Sciatic nerve (tissue), 2 donors: ENCODE measurements at regions not wholly inside any gene's neighbourhood (a gene's known extent, or its start where the extent isn't known, plus 50 kb on each side); places are given as distances from the start of the nearest gene placed in this dataset.

ENCODE experiments used
- ATAC-seq: fragments of 200-7000 bp; cut with Tn5 transposase; one replicate; pipeline ENCODE4 v1.9.1; 2020; ENCODE audit warnings: mild to moderate bottlenecking, moderate library complexity
- DNase-seq: peaks from one replicate; pipeline ENCODE4 v3.0.0-alpha.2; 2020; ENCODE audit warnings: low spot score
- intact Hi-C: fragments of 100-400 bp; cut with DNase I; formaldehyde crosslinking; loops from one replicate; pipeline ENCODE4 v1.14.2; 2022
- donor health status: DM: no; HTN: no; CAD: no.
- donor health status: DM: no; HTN: no; CAD: no.

DNA sequence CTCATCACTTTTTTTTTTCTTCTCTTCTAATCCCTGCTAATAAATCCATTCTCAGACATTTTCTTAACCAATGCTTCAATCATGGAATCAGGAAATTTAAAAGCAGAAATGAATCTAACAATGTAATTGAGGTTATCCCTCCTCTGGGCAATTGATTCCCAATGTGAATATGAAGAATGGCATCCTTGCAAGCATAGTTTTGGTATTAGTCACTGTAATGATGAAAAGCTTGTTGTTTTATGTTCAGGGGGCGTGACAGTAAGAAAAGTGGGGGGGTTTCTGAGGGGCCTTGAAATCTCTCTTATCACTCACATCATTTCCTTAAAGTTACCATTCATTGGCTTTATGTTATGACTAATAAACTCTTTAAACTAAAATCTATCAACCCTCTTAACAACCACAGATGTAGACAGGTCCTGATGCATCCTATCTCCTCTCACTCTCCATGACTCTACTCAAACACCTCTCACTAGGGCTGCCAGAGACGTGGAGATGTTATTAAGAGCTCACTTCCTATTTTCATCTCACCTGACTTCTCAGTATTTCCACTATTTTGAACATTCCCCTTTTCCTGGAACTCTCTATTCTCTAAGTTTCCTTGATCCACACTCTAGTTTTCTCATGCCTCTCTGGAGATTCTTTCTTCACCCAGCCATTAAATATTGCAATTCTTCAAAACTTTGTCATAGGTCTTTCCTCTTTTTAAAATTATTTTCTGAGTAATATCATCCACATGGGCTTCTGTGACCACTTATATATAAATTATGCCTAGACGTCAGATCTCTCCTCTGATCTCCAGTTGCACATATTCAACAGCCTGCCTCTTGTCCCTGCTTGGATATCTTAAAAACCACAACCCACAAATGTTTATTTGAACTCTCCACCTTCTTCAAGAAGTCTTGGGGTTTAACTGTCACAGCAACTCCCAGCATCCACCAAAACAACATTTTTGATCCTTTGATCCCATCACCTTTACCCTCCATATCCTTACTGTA lies 332.9 kb downstream of the CDH2 start:
- intact Hi-C loops = no loop called here
- DNase-seq (no peak), ATAC-seq (no peak)

DNA sequence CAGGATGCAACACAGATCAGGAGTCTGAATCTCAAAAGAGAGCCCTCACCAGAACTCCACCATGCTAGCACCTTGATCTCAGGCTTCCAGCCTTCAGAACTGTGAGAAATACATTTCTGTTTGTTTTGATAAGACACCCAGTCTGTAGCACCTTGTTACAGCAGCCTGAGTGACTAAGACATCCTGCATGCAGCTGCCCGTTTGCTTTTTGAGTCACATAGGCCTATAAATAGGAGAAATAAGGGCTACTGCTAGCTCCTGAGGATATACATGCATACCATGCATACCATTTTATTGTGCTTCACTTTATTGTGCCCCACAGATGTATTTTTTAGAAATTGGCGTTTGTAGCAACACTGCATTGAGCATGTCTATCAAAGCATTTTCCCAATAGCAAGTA lies 337.8 kb downstream of the CDH2 start:
- no peak for DNase-seq
- intact Hi-C loops = no loop called here
- no peak for ATAC-seq

DNA sequence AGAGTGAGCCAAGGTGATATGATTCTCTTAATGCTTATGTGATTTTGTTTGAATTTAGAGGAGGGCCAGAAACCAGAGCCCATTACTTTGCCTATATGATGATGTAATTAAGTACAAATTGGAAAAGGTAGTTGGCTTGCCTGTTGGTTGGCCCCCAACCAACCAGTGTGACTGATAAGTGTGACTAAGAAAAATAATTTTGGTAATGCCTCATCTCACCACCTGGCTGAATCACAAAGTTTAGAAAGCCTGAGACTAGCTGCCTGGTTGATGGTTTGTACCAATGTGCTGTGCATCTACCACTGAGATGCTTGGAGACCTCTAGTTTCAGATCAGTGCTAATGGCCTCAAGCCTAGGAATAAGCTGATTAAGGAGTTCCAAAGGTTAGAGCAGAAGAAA lies 338.7 kb downstream of the CDH2 start:
- intact Hi-C loops = no loop called here
- no peak for DNase-seq
- ATAC-seq = no peak

DNA sequence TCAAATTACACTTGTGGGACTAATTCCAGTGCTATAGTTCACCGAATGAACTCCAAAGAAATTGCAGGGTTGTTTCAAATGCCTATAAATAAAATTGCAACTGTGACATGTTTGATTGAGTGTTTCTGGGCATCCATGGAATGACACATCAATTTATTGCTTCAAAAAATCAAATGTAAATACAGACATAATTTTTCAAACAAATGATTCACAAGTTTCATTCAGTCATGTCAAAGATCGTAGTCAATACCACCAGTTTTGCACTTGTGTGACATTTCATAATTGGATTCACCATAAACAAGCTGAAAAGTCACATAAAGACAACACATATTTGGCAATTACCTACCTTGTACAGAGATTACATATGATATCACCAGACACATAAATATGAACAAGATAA lies 350.8 kb downstream of the CDH2 start:
- DNase-seq = no peak
- intact Hi-C loops = no loop called here
- no peak for ATAC-seq

DNA sequence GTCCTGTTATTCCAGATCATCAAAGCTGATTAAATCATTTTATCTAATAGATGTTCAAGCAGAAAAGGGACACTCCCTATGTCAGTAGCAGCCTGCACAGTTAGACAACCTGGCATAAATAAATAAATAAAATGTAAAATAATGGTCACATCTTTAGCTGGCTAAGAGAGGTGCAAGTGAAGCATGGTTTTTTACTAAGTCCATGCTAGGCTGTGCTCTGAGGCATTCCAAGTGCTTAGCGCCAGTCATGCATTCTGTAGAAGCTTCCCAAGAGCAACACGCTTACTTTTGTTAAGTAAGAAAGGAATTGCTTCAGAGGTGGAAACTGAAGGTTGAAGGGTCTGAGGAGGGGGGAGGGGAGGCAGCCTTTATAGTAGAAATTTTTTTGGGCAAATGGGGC lies 351.2 kb downstream of the CDH2 start:
- intact Hi-C loops = no loop called here
- no peak for DNase-seq

DNA sequence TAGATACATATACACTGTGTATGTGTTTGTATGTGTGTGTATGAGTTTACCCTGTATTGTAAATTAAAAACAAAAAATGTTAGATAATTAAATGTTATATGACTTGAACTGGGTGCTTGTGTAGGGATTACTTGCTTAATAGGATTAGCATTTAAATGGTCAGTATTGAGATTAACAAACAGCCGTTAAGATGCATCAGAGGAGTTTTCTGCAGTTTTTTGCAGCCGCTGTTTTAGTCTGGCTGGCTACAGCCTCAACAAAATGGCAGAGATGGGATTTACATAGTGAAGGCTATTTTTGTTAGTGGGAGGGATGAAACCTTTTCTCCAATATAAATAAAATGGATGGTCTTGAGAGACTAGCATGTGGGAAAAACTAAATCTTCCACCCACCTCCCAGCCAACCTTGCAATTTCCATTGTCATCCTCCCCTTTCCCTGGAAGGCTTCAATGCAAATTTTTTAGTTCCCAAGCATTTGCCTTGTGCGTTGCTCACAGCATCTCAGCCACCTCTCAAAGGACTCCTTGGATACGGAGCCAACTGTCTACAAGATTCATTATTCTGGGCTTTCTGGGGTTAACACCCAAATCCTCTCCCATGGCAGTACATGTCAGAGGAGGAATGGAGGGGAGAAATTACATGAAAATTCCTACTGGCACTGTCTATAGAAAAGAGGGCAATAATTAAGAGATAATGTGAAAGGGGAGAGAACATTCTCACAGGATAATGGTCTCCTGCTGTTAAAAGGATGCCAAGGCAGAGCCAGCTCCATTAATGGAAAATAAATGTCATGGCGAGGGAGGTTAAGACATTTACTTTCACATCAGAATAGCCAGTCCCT lies 351.9 kb downstream of the CDH2 start:
- ATAC-seq (no peak), DNase-seq (no peak)
- intact Hi-C loops = no loop called here

More for the DNA sequence above, 351.2 kb downstream of the CDH2 start:
- ATAC-seq = no peak

DNA sequence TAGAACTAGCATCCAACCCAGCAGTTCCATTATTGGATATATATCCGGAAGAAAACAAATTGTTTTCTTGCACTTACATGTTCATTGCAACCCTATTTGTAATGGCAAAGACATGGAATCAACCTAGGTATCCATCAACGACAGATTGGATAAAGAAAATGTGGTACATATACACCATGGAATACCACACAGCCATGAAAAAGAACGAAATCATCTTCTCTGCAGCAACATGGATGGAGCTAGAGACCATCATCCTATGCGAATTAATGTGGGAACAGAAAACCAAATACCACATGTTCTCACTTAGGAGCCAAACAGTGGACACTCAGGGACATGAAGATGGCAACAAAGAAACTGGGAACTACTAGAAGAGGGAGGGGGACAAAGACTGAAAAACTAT lies 352.7 kb downstream of the CDH2 start:
- intact Hi-C loops = no loop called here
- no peak for ATAC-seq

DNA sequence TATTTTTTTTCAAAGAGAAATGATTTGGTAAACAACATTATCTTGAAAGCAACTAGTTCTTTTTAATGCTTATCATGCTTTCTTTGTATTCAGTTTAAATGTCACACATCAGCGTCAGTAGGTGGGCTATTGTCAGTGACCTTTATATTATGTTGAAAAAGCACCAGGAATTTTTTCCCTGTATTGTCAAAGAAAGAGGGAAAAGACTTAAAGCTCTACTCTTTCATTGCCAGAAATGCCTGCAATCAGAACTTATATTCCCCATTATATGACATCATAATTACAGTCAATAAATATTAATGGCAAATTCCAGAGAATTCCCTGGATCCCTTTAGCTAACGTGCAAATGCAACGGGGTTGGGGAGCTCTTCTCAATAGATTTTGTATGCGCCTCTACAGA lies 353.9 kb downstream of the CDH2 start:
- intact Hi-C loops = no loop called here
- ATAC-seq = no peak

More for the DNA sequence above, 352.7 kb downstream of the CDH2 start:
- no peak for DNase-seq

DNA sequence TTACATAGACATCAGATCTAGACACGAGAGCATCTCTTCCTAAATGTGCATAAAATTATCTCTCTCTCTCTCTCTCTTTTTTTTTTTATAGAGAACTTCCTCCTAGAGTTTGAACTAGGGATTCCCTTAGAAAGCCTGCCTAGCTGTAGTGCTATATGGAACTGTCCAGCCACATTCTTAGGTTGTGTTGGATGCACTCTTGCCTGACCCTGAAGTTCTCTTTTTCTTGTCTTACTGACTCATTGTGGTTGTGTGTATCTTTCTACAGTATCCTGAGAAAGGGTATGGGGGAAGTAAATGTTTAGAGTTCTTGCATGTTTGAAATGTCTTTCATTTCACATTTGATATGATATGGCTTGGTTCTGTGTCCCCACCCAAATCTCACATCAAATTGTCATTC lies 368.2 kb downstream of the CDH2 start:
- intact Hi-C loops = no loop called here
- ATAC-seq = no peak
- DNase-seq = no peak

More for the DNA sequence above, 353.9 kb downstream of the CDH2 start:
- no peak for DNase-seq

DNA sequence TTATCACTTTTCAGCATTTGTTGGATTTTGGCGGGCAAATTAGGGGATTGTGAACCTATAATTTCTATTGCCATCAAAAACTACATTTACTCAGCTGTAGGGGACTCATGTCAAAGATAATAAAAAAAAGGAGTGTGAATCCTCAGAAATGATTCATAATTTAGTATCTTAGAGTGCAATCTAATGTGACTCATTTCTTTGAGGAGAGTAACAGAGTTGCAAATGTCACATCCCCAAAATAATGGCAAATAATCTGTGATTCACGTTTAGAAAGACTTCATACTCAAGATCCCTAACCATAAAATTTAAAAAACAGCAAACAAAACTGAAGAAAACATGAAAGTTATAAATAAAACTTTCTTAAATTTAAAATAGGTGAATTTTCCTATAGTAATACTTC lies 373.0 kb downstream of the CDH2 start:
- ATAC-seq (no peak), DNase-seq (no peak)
- intact Hi-C loops = no loop called here

DNA sequence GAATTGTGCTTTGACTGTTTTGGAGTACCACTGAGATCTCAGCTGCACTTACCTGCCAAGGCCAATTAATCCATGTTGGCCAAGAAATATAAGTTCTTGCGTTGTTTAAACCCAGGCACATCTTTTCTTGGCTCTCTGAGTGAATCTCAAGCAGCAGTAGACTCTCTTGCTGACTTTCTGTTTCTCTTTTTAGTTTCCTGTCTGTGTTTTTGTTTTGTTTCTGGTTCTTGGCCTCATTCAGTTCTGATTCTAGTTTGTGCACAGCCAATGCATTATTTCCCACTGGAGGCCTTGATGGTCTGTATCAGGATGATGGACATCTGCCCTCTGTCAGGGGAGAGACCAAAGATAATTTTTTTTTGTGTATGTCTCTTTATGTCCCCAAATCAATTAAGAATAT lies 379.4 kb downstream of the CDH2 start:
- DNase-seq (no peak), ATAC-seq (no peak)
- intact Hi-C loops = no loop called here

DNA sequence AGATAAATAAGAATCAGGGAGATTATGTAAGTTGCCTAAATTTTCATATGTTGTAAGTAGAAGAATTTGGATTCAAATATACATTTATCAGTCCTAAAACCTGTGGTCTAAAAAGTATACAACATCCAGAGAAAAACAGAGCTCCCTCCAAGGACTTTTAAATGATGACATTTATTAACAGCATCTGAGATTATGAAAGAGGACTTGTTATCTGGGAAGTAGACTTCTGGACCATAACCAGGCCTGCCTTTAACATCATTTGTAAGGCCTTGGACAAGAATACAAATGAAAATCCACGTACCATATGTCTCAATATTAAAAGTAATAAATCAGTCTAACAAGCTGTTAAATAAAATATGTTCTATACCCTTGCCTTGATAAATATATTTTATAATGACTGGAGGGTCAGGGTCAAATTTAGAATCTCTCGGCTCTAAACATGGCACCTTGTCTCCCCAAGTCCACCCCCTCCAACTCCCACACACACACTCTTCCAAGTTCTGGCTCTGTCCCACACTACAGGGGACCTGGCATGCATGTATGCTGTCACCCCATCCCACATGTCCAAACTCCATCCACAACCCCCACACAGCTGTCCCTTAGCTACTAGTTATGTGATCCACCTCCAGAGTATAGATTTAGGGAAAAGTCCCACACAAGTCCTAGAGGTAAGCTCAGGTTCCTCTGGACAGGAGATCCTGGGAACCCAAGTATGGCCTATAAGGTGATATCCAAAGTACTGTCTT lies 382.6 kb downstream of the CDH2 start:
- ATAC-seq = no peak

DNA sequence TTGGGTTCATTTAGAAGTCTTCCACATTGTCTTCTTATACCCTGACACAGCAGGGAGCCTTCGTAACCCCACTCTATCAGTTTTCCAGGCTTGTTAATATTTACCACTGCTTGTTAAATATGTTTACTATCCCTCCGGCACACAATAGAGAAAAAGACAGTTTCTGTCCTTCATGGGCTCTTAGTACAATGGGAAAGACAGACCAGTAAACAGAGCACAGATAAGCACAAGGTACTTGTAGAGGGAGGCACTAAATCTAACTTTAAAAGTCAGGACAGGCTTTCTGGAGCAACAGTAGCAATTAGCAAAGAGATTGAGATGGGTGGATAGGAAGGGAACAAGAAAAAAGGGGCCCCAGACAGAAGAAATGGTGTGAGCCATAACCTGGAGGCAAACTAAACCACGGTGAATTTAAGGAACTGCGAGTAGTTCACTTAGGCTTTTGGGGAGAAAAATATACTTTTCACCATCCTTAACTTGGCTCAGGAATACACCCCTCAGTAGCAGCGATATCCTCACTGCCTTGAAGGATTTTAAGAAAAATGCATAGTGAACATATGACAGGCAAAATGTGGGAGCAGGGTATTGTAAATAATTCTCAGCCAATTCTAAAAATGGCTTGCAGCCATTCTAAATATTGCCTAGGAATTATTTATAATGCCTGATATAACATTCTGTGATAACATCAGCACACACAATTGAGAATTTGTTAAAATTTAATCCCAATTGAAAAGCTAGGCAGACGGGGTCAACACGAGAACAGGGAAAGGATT lies 383.7 kb downstream of the CDH2 start:
- no peak for ATAC-seq
- DNase-seq = no peak
- intact Hi-C loops = no loop called here

More for the DNA sequence above, 382.6 kb downstream of the CDH2 start:
- intact Hi-C loops = no loop called here
- DNase-seq = no peak

DNA sequence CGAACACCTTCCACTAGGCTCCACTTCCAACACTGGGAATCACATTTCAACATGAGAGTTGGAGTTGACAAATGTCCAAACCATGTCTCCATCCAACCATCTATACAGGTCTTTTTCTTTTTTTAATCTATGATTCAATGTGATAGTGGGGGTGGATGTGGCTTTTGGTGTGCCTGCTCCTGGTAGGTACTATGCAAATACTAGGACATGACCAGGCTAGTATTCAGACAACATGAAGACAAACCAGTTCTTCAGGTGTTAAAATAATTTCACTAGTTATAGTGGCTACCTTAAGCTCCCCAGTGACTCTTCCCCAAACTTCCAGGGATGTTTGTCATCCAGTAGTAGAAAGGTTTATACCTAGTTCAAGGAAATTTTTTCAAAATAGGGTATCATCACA lies 387.5 kb downstream of the CDH2 start:
- DNase-seq (no peak), ATAC-seq (no peak)
- intact Hi-C loops = no loop called here

DNA sequence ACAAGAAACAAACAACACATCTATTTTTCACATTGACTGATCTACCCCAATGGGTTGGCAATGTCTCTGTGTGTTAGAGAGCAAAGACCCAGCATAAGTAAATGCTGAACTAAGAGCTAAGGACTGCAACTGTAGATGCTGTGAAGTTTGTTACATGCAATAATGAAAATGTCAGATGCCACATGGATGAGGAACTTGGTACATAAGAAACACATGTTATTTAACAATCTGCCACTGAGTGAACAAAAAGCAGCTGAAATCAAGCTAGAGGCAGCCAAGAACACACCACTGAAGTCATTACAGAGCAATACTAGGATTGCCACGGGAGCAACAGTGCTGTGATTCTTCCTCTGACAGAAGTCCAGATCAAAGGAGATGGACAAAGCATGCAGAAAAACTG lies 389.4 kb downstream of the CDH2 start:
- ATAC-seq (no peak), DNase-seq (no peak)
- intact Hi-C loops = no loop called here

DNA sequence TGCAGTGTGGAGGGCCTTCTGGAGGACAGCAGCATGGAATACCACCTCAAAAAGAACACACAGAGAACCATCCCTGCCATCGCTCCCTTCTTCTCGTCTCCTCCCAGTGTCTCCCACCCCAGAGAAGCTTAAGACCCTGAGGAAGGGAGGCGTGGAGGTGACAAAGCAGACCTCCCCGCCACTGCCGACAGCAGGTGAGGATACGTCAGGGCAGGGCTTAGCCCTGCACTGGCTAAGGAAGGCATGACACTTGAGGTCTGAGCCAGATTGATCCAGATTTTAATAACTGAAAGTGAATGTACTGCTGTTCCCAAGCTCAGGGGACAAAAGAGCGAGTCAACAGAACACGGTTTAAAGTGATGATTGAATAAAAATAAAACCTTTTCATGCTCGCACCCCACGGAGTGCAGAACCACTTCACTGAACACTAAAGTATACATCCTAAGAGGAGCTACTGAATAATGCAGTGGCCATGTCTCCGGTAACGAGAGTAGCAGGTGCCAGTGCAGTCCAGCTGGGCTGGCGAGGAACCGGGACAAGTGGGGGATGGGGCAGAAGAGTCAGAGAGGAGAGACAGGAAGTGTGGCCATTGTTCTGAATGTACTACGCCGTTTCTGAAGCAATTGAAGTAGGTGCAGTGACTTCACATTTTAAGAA lies 391.0 kb downstream of the CDH2 start:
- DNase-seq (no peak), ATAC-seq (no peak)
- intact Hi-C loops = no loop called here

DNA sequence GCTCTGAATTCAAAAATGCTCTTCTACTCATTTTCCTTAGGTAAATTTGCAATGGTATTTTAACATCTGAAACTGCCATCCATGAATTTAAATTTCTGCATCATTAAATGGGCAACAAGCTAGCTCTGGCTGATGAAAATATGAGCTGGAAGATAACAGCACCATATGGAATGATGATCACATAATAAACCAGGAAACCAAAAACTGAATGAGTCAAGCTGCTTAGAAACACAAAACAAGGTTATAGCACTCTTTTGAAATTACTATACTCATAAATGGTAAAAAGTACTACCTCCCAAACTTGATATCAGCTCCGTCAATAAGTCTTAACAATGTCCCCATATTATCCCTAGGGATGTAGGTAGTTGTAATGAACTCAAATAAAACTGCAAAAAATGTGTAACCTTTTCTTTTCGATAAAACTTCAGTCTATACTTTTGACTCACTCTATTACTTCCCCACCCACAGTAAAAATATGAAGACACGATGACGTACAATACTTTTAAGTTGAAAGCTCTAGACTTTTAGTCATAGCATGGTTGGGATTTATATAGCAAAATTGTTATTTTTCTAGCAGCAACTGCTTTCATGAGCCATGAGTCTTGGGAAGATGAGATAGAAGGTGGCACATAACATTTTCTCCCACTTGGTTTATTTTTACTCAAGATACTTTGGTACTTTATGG lies 396.7 kb downstream of the CDH2 start:
- ATAC-seq = no peak
- intact Hi-C loops = no loop called here
- DNase-seq = no peak

DNA sequence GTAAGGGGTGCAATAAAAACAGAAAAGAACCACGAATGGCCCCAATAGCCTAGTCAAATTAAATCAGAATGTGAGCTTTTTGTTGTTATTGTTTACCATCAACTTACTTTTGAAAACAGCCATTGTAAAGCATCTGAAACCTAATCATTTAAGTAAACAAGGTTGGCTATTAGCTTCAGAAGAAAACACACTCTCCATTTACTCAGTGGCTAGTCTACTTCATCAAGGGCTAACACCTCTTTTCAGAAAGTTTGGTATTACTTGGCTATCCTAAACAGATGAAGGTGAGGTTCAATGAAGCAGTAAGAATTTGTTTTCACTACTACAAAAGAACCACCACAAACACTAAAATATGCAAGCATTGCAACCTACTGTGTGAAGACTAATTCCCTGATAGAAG lies 398.0 kb downstream of the CDH2 start:
- DNase-seq (no peak), ATAC-seq (no peak)
- intact Hi-C loops = no loop called here
